ENCODE measurements at regions not wholly inside any gene's neighbourhood (a gene's known extent, or its start where the extent isn't known, plus 50 kb on each side); places are given as distances from the start of the nearest gene placed in this dataset.
A peak's percentile ranks its signal among the peaks of the same experiment; 100 is the strongest.
"Not testable (repeated sequence)": the region's sequence is repeated elsewhere in the genome, so short reads cannot be mapped to it uniquely, and the experiment has no call there.

DNA sequence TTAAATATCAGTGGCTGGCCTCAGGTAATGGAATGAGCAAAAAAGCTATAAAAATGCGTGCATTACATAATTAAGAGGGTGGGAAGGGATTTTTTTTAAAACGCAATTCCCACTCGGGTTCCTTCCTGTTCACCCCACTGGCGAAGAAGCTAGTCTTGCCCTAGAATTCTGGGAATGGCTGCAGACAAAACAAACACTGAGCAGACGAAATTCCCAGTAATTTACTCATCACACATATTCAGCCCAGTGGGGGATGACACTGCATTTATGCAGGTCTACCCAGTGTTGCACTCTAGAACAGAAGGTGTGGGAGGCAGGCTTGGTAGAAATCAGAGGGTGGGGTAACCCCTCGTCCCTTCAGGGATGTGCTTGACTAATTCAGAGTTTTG lies 2695.0 kb upstream of the DEFB115 start:
- no peaks in the 10 kb centered on the region for H3K27me3 ChIP-seq (ENCODE audit: control insufficient read depth in 2 of 2, insufficient read depth in 1 of 2, low read length in 1 of 2)
- 77% methylated on average over 6 of the region's 6 CpGs for WGBS

DNA sequence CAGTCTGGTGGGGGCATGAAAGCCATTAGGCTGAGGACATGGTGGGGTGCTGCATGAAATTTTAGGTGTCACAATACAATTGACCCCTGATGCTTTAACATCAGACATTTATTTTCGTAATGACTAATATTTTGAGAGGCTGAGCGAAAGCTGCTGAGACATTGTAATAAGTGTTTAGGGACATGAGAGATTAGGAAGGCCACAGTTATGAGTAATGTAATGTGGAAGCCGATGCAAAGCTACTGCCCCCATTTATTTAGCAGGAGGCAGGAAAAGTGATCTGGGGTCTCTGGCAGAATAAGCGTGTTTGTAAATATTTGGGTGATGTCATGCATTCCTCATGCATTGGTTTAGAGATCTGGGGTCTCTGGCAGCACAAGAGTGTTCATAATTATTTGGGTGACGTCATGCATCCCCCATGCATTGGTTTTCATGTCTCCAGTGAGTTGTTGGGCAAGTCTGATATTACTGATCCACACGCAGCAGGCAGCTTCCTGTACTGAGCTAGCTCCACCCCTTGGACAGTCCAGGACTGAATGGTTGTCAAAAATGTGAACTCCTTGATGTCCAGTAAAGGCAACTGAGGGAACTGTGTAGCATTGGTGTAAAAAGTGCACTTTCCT lies 2694.5 kb upstream of the DEFB115 start:
- H3K9me3 ChIP-seq (ENCODE audit: control insufficient read depth in 2 of 2, insufficient read depth in 1 of 2, low read length in 1 of 2): peaks cover 1 to 13% of the 10 kb centered on the region in 2 donors
- not testable (repeated sequence) for H3K36me3 ChIP-seq (ENCODE audit: control insufficient read depth in 2 of 2, insufficient read depth in 2 of 2, low read length in 1 of 2); H3K27ac ChIP-seq (ENCODE audit: low read depth in 1 of 2, low read length in 1 of 2); H3K27me3 ChIP-seq (ENCODE audit: control insufficient read depth in 2 of 2, insufficient read depth in 1 of 2, low read length in 1 of 2); H3K4me3 ChIP-seq (ENCODE audit: low read length in 2 of 2); DNase-seq (ENCODE audit: low read depth in 6 of 9, low spot score in 9 of 9); H3K4me1 ChIP-seq (ENCODE audit: control insufficient read depth in 2 of 2, insufficient read depth in 2 of 2, low read length in 2 of 2)
- WGBS: 75% methylated on average over 6 of the region's 6 CpGs

More for the DNA sequence above, 2695.0 kb upstream of the DEFB115 start:
- no peak overlapping the region for H3K4me3 ChIP-seq (ENCODE audit: low read length in 2 of 2)
- H3K27ac ChIP-seq (ENCODE audit: low read depth in 1 of 2, low read length in 1 of 2): no peak overlapping the region
- peaks cover 1 to 13% of the 10 kb centered on the region in 2 donors for H3K9me3 ChIP-seq (ENCODE audit: control insufficient read depth in 2 of 2, insufficient read depth in 1 of 2, low read length in 1 of 2)
- H3K36me3 ChIP-seq (ENCODE audit: control insufficient read depth in 2 of 2, insufficient read depth in 2 of 2, low read length in 1 of 2): no peaks in the 10 kb centered on the region
- DNase-seq (ENCODE audit: low read depth in 6 of 9, low spot score in 9 of 9): no peak
- H3K4me1 ChIP-seq (ENCODE audit: control insufficient read depth in 2 of 2, insufficient read depth in 2 of 2, low read length in 2 of 2): no peaks in the 10 kb centered on the region

DNA sequence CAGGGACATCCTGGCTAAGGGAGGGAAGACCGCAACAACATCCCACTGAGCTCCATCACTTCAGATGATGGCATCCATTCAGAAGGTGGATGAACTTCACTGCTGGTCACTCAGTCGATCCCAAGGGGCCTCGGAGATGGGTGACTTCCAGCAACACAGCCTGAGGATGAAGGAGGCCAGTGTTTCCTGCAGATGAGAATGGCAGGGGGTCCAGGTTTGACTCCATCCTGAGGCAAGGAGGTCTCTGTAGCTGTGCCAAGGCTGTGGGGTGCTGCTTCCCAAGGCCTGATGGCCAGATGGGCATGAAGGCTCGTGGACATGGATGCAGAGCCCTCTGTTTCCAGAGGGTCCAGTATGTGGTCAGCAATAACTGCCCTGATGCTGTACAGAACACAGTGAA lies 2693.4 kb upstream of the DEFB115 start:
- H3K4me1 ChIP-seq (ENCODE audit: control insufficient read depth in 2 of 2, insufficient read depth in 2 of 2, low read length in 2 of 2); H3K27me3 ChIP-seq (ENCODE audit: control insufficient read depth in 2 of 2, insufficient read depth in 1 of 2, low read length in 1 of 2); DNase-seq (ENCODE audit: low read depth in 6 of 9, low spot score in 9 of 9); H3K36me3 ChIP-seq (ENCODE audit: control insufficient read depth in 2 of 2, insufficient read depth in 2 of 2, low read length in 1 of 2); H3K4me3 ChIP-seq (ENCODE audit: low read length in 2 of 2); H3K27ac ChIP-seq (ENCODE audit: low read depth in 1 of 2, low read length in 1 of 2): not testable (repeated sequence)
- peaks cover 1 to 13% of the 10 kb centered on the region in 2 donors for H3K9me3 ChIP-seq (ENCODE audit: control insufficient read depth in 2 of 2, insufficient read depth in 1 of 2, low read length in 1 of 2)
- WGBS: 74% methylated on average over 4 of the region's 4 CpGs

DNA sequence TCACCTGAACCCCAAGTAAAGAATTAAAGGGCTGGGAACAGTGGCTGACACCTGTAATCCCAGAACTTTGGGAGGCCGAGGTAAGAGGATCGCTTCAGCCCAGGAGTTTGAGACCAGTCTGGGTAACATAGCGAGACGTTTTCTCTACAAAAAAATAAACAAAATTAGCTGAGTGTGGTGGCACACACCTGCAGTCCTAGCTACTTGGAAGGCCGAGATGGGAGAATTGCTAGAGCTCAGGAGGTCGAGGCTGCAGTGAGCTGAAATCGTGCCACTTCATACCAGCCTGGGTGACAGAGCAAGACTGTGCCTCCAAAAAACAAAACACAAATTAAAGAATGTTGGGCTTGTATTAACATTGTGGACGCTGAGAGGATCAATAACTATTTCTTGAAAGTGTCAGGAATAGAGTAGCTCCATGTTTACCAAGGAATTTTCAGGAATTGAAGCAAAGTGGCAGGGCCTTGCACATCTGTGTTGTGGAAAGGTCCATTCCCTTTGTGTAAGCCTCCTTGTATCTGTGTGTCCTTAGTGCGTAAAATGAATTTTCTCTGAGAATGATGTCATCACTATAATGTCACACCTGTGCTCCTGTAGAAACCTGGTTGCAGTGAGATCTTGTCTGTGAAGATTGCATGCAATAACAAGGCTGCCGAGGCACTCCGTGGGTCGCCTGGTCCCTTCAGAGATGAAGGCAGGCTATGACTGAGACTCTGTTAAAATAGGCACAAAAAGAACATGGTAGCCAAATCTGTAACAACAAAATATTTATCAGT lies 2692.6 kb upstream of the DEFB115 start:
- not testable (repeated sequence) for DNase-seq (ENCODE audit: low read depth in 6 of 9, low spot score in 9 of 9); H3K27ac ChIP-seq (ENCODE audit: low read depth in 1 of 2, low read length in 1 of 2)
- 70% methylated on average over 12 of the region's 12 CpGs for WGBS

DNA sequence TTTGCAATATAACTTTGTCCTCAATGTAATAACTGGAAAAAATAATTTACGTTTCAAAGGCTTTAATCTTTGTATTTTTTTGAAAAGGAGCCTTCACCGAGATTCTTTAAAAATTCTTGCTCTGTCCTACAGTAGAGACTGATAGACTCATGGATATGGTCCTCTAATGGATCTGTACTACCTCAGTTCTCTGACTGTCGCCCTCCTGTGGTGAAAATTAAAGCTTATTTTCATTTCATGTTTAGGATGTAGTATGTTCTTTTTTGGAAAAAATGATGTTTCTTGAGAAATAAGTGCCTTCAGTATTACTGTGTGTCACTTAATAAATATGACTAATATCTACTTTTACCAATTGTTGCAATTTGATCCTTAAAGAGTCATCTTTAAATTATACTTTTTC lies 2681.5 kb upstream of the DEFB115 start:
- H3K9me3 ChIP-seq (ENCODE audit: control insufficient read depth in 2 of 2, insufficient read depth in 1 of 2, low read length in 1 of 2); H3K36me3 ChIP-seq (ENCODE audit: control insufficient read depth in 2 of 2, insufficient read depth in 2 of 2, low read length in 1 of 2); H3K27me3 ChIP-seq (ENCODE audit: control insufficient read depth in 2 of 2, insufficient read depth in 1 of 2, low read length in 1 of 2); H3K4me1 ChIP-seq (ENCODE audit: control insufficient read depth in 2 of 2, insufficient read depth in 2 of 2, low read length in 2 of 2); H3K4me3 ChIP-seq (ENCODE audit: low read length in 2 of 2); DNase-seq (ENCODE audit: low read depth in 6 of 9, low spot score in 9 of 9); H3K27ac ChIP-seq (ENCODE audit: low read depth in 1 of 2, low read length in 1 of 2): not testable (repeated sequence)
- 82% methylated on average over 2 of the region's 3 CpGs for WGBS

More for the DNA sequence above, 2692.6 kb upstream of the DEFB115 start:
- H3K36me3 ChIP-seq (ENCODE audit: control insufficient read depth in 2 of 2, insufficient read depth in 2 of 2, low read length in 1 of 2); H3K27me3 ChIP-seq (ENCODE audit: control insufficient read depth in 2 of 2, insufficient read depth in 1 of 2, low read length in 1 of 2); H3K4me1 ChIP-seq (ENCODE audit: control insufficient read depth in 2 of 2, insufficient read depth in 2 of 2, low read length in 2 of 2); H3K4me3 ChIP-seq (ENCODE audit: low read length in 2 of 2): not testable (repeated sequence)
- peaks cover 1 to 13% of the 10 kb centered on the region in 2 donors for H3K9me3 ChIP-seq (ENCODE audit: control insufficient read depth in 2 of 2, insufficient read depth in 1 of 2, low read length in 1 of 2)

DNA sequence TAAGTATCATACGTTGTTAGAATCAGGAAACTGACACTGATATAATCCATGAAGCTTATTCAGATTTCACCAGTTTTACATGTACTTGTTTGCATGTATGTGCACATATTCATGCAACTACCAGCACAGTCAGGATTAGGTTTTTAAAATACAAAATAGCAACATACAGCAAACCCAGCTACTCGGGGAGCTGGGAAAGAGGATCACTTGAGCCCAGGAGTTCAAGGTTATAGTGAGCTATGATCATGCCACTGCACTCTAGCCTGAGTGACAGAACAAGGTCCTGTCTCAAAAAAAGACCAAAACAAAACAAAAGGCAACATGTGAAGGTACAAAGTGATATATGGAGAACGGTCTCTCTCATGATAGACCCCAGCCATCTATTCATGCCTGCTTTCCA lies 2665.8 kb upstream of the DEFB115 start:
- WGBS: 94% methylated on average over 3 of the region's 3 CpGs
- DNase-seq (ENCODE audit: low read depth in 6 of 9, low spot score in 9 of 9); H3K4me1 ChIP-seq (ENCODE audit: control insufficient read depth in 2 of 2, insufficient read depth in 2 of 2, low read length in 2 of 2); H3K27ac ChIP-seq (ENCODE audit: low read depth in 1 of 2, low read length in 1 of 2); H3K36me3 ChIP-seq (ENCODE audit: control insufficient read depth in 2 of 2, insufficient read depth in 2 of 2, low read length in 1 of 2); H3K27me3 ChIP-seq (ENCODE audit: control insufficient read depth in 2 of 2, insufficient read depth in 1 of 2, low read length in 1 of 2); H3K4me3 ChIP-seq (ENCODE audit: low read length in 2 of 2); H3K9me3 ChIP-seq (ENCODE audit: control insufficient read depth in 2 of 2, insufficient read depth in 1 of 2, low read length in 1 of 2): not testable (repeated sequence)

DNA sequence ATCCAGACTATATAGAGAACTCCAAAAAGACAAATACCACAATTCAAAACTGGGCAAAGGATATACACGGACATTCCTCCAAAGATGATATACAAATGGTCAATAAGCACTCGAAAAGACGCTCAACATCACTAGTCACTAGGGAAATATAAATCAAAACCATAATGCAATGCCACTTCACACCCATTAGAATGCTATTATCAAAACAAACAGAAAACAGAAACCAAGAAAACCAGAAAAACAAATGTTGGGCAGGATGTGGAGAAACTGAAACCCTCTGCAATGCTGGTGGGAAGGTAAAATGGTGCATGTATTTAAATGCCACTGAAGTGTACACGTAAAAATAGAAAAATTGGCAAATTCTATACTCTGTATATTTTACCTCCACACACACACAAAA lies 2664.1 kb upstream of the DEFB115 start:
- not testable (repeated sequence) for H3K4me3 ChIP-seq (ENCODE audit: low read length in 2 of 2); H3K9me3 ChIP-seq (ENCODE audit: control insufficient read depth in 2 of 2, insufficient read depth in 1 of 2, low read length in 1 of 2); H3K27me3 ChIP-seq (ENCODE audit: control insufficient read depth in 2 of 2, insufficient read depth in 1 of 2, low read length in 1 of 2); H3K36me3 ChIP-seq (ENCODE audit: control insufficient read depth in 2 of 2, insufficient read depth in 2 of 2, low read length in 1 of 2); DNase-seq (ENCODE audit: low read depth in 6 of 9, low spot score in 9 of 9); H3K27ac ChIP-seq (ENCODE audit: low read depth in 1 of 2, low read length in 1 of 2); H3K4me1 ChIP-seq (ENCODE audit: control insufficient read depth in 2 of 2, insufficient read depth in 2 of 2, low read length in 2 of 2)
- WGBS: 96% methylated on average over 4 of the region's 4 CpGs

DNA sequence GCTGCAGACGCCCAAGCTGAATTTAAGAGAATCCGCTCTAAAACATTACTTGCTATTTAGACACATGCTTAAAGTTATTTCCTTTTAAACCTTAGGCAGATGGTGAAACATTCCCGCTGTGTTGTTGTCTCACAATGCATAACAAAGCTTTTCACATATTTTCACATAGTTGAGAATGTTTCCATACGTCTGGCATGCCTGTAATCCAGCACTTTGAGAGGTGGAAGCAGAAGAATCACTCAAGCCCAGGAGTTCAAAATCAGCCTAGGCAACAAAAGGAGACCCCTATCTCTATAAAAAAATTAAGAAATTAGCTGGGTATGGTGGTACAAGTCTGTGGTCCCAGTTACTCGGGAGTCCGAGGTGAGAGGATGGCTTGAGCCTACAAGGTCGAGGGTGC lies 2663.0 kb upstream of the DEFB115 start:
- H3K9me3 ChIP-seq (ENCODE audit: control insufficient read depth in 2 of 2, insufficient read depth in 1 of 2, low read length in 1 of 2); DNase-seq (ENCODE audit: low read depth in 6 of 9, low spot score in 9 of 9); H3K27ac ChIP-seq (ENCODE audit: low read depth in 1 of 2, low read length in 1 of 2); H3K4me1 ChIP-seq (ENCODE audit: control insufficient read depth in 2 of 2, insufficient read depth in 2 of 2, low read length in 2 of 2); H3K36me3 ChIP-seq (ENCODE audit: control insufficient read depth in 2 of 2, insufficient read depth in 2 of 2, low read length in 1 of 2); H3K4me3 ChIP-seq (ENCODE audit: low read length in 2 of 2); H3K27me3 ChIP-seq (ENCODE audit: control insufficient read depth in 2 of 2, insufficient read depth in 1 of 2, low read length in 1 of 2): not testable (repeated sequence)
- 94% methylated on average over 6 of the region's 7 CpGs for WGBS

DNA sequence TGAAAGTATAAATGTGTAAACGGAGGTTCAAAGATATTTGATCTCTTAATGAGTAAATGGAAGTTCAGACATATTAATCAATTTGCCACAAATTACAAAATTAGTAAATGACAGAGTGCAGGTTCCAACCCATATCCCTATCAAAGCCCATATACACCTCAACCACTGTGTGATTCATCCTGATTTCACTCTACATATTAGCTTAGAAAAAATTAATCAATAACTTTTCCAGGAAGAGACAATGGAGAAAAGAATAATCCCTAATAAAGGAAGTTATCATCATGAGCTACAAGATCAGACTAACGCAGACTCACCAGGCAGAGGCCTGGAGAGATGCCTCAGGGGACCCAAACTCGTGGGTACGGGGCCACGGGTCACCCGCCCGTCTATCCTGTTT lies 2655.5 kb upstream of the DEFB115 start:
- H3K27ac ChIP-seq (ENCODE audit: low read depth in 1 of 2, low read length in 1 of 2); H3K4me1 ChIP-seq (ENCODE audit: control insufficient read depth in 2 of 2, insufficient read depth in 2 of 2, low read length in 2 of 2); H3K9me3 ChIP-seq (ENCODE audit: control insufficient read depth in 2 of 2, insufficient read depth in 1 of 2, low read length in 1 of 2); H3K27me3 ChIP-seq (ENCODE audit: control insufficient read depth in 2 of 2, insufficient read depth in 1 of 2, low read length in 1 of 2); H3K36me3 ChIP-seq (ENCODE audit: control insufficient read depth in 2 of 2, insufficient read depth in 2 of 2, low read length in 1 of 2); DNase-seq (ENCODE audit: low read depth in 6 of 9, low spot score in 9 of 9): not testable (repeated sequence)
- H3K4me3 ChIP-seq (ENCODE audit: low read length in 2 of 2): peak overlapping the region; percentile 50 to 55
- 3% methylated on average over 7 of the region's 7 CpGs for WGBS

Measured in thymus (tissue), 11 donors.